Adrenal gland (tissue), 5 donors: ENCODE measurements at regions not wholly inside any gene's neighbourhood (a gene's known extent, or its start where the extent isn't known, plus 50 kb on each side); places are given as distances from the start of the nearest gene placed in this dataset.

Experiments
- CTCF ChIP-seq, 6 experiments: fragments of 450-650 bp in 4 of 6; fragments of 200-600 bp in 2 of 6; sonication (generic) in 1 of 6; IDR thresholded peaks; 1 replicate in 5 of 6; 2 replicates in 1 of 6; pipeline versions ENCODE4 v1.5.1 to v1.8.0; 2016 to 2021; ENCODE audit warnings: antibody characterized with exemption in 6 of 6, mild to moderate bottlenecking in 2 of 6, moderate library complexity in 1 of 6
- POLR2A ChIP-seq, 2 donors: fragments of 450-650 bp; IDR thresholded peaks; one replicate each; pipeline ENCODE4 v1.6.1; 2017; ENCODE audit warnings: antibody characterized with exemption in 2 of 2, mild to moderate bottlenecking in 2 of 2, moderate library complexity in 1 of 2
- donor health status: DM: no; HTN: no; CAD: no.

- TF ChIP-seq CTCF (IDR thresholded peaks at IDR 0.05) = no peak
- no peak for TF ChIP-seq POLR2A (IDR thresholded peaks at IDR 0.05)
These were observed 174.7 kb upstream of the LYZL1 start for GRCh38 chr10:29114141-29114540.
